SK-N-SH treated with all-trans-retinoic acid at 6 μM for 48 hours (cell line): ENCODE measurements at regions not wholly inside any gene's neighbourhood (a gene's known extent, or its start where the extent isn't known, plus 50 kb on each side); places are given as distances from the start of the nearest gene placed in this dataset.

ENCODE experiments used
- ARNTL ChIP-seq: fragments of 450-650 bp; formaldehyde crosslinking; IDR thresholded peaks from 2 replicates; pipeline ENCODE4 v1.5.0; 2020; ENCODE audit warnings: low read depth, mild to moderate bottlenecking, moderate library complexity, borderline replicate concordance
- BACH2 ChIP-seq: fragments of 250-450 bp; sonication (Bioruptor Pico); IDR thresholded peaks from 2 replicates; pipeline ENCODE4 v1.9.0; 2021; ENCODE audit warnings: mild to moderate bottlenecking, borderline replicate concordance
- CSDC2 ChIP-seq: fragments of 250-450 bp; sonication (Bioruptor Pico); IDR thresholded peaks from 2 replicates; pipeline ENCODE4 v1.5.0; 2020; ENCODE audit warnings: mild to moderate bottlenecking, moderate library complexity
- ESRRG ChIP-seq: fragments of 250-450 bp; sonication (Bioruptor Pico); IDR thresholded peaks from 2 replicates; pipeline ENCODE4 v1.6.1; 2021; ENCODE audit warnings: mild to moderate bottlenecking
- ISL1 ChIP-seq: fragments of 250-450 bp; sonication (Bioruptor Pico); IDR thresholded peaks from 2 replicates; pipeline ENCODE4 v2.1.2; 2022; ENCODE audit warnings: mild to moderate bottlenecking, moderate library complexity
- PPARA ChIP-seq: fragments of 250-450 bp; sonication (Bioruptor Pico); IDR thresholded peaks from 2 replicates; pipeline ENCODE4 v1.5.0; 2020; ENCODE audit warnings: mild to moderate bottlenecking, borderline replicate concordance
- TSHZ2 ChIP-seq: fragments of 250-450 bp; sonication (Bioruptor Pico); IDR thresholded peaks from 2 replicates; pipeline ENCODE4 v1.5.0; 2020; ENCODE audit warnings: mild to moderate bottlenecking, moderate library complexity
- ZFP3 ChIP-seq: fragments of 250-450 bp; sonication (Bioruptor Pico); IDR thresholded peaks from 2 replicates; pipeline ENCODE4 v1.5.0; 2020; ENCODE audit warnings: mild to moderate bottlenecking, moderate library complexity
- ZNF565 ChIP-seq: fragments of 450-650 bp; formaldehyde crosslinking; conservative IDR thresholded peaks from 2 replicates; pipeline ENCODE4 v1.5.0; 2020; ENCODE audit warnings: low read depth, mild to moderate bottlenecking, moderate library complexity
- TF ChIP-seq, protein P1 (sequence below): fragments of 250-450 bp; sonication (Bioruptor Pico); IDR thresholded peaks from 2 replicates; pipeline ENCODE4 v1.5.1; 2020; ENCODE audit warnings: low read depth, mild to moderate bottlenecking, moderate library complexity
- TF ChIP-seq, protein P2 (sequence below): fragments of 250-450 bp; sonication (Bioruptor Pico); IDR thresholded peaks from 2 replicates; pipeline ENCODE4 v1.8.0; 2020; ENCODE audit warnings: mild to moderate bottlenecking, moderate library complexity, borderline replicate concordance

- TF ChIP-seq ZFP3 (CRISPR knock-in tag) (no peak), CSDC2 (CRISPR knock-in tag) (no peak), BACH2 (CRISPR knock-in tag) (no peak), TSHZ2 (CRISPR knock-in tag) (no peak), ESRRG (CRISPR knock-in tag) (no peak), ISL1 (CRISPR knock-in tag) (no peak), ARNTL (CRISPR knock-in tag) (no peak), ZNF565 (CRISPR knock-in tag) (no peak), PPARA (CRISPR knock-in tag) (no peak)
- TF ChIP-seq, protein P1, sequence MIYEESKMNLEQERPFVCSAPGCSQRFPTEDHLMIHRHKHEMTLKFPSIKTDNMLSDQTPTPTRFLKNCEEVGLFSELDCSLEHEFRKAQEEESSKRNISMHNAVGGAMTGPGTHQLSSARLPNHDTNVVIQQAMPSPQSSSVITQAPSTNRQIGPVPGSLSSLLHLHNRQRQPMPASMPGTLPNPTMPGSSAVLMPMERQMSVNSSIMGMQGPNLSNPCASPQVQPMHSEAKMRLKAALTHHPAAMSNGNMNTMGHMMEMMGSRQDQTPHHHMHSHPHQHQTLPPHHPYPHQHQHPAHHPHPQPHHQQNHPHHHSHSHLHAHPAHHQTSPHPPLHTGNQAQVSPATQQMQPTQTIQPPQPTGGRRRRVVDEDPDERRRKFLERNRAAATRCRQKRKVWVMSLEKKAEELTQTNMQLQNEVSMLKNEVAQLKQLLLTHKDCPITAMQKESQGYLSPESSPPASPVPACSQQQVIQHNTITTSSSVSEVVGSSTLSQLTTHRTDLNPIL (CRISPR knock-in tag): no peak
- TF ChIP-seq, protein P2, sequence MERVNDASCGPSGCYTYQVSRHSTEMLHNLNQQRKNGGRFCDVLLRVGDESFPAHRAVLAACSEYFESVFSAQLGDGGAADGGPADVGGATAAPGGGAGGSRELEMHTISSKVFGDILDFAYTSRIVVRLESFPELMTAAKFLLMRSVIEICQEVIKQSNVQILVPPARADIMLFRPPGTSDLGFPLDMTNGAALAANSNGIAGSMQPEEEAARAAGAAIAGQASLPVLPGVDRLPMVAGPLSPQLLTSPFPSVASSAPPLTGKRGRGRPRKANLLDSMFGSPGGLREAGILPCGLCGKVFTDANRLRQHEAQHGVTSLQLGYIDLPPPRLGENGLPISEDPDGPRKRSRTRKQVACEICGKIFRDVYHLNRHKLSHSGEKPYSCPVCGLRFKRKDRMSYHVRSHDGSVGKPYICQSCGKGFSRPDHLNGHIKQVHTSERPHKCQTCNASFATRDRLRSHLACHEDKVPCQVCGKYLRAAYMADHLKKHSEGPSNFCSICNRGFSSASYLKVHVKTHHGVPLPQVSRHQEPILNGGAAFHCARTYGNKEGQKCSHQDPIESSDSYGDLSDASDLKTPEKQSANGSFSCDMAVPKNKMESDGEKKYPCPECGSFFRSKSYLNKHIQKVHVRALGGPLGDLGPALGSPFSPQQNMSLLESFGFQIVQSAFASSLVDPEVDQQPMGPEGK (CRISPR knock-in tag): no peak
Observed at GRCh38 chr3:154799800-154800199, 280.3 kb upstream of the MME start.
